K562 (cell line): ENCODE measurements at regions not wholly inside any gene's neighbourhood (a gene's known extent, or its start where the extent isn't known, plus 50 kb on each side); places are given as distances from the start of the nearest gene placed in this dataset.

Experiments used
- ARNT ChIP-seq, 2 experiments: fragments of 450-650 bp; IDR thresholded peaks; 2 replicates each; pipeline ENCODE4 v1.6.1; 2016; ENCODE audit warnings: mild to moderate bottlenecking in 1 of 2
- ELF1 ChIP-seq: fragments of 200-800 bp; sonication (Bioruptor generic); IDR thresholded peaks from 2 replicates; pipeline ENCODE4 v1.6.1; 2016; ENCODE audit warnings: missing genetic modification characterization, missing compliant biosample characterization
- FOXA1 ChIP-seq: fragments of 450-650 bp; IDR thresholded peaks from 2 replicates; pipeline ENCODE4 v1.6.1; 2016; ENCODE audit warnings: mild to moderate bottlenecking, borderline replicate concordance
- MNT ChIP-seq, 2 experiments: fragments of 450-650 bp; conservative IDR thresholded peaks; 2 replicates each; pipeline ENCODE4 v1.6.1; 2017; ENCODE audit warnings: mild to moderate bottlenecking in 2 of 2, moderate library complexity in 2 of 2
- NELFE ChIP-seq: IDR thresholded peaks from 2 replicates; pipeline ENCODE4 v1.6.1; 2011; ENCODE audit warnings: mild to moderate bottlenecking; ENCODE audit not compliant: insufficient read depth, insufficient read length
- PPARD ChIP-seq: fragments of 250-450 bp; sonication (Bioruptor Pico); IDR thresholded peaks from 2 replicates; pipeline ENCODE4 v1.8.0; 2022; ENCODE audit warnings: inconsistent platforms, mild to moderate bottlenecking, moderate library complexity
- ZNF592 ChIP-seq: fragments of 450-650 bp; IDR thresholded peaks from 2 replicates; pipeline ENCODE4 v1.6.1; 2017; ENCODE audit warnings: antibody characterized with exemption, mild to moderate bottlenecking
- ZNF76 ChIP-seq: fragments of 250-450 bp; sonication (Bioruptor Pico); IDR thresholded peaks from 2 replicates; pipeline ENCODE4 v1.4.0; 2020; ENCODE audit warnings: mild to moderate bottlenecking, moderate library complexity, borderline replicate concordance
- ZNF79 ChIP-seq: fragments of 250-450 bp; sonication (Bioruptor Pico); IDR thresholded peaks from 2 replicates; pipeline ENCODE4 v1.4.0; 2020; ENCODE audit warnings: low read depth, mild to moderate bottlenecking, moderate library complexity
- TF ChIP-seq, protein P1 (sequence below), 2 experiments: fragments of 450-650 bp; IDR thresholded peaks; 2 replicates each; pipeline ENCODE4 v1.6.1; 2016; ENCODE audit warnings: mild to moderate bottlenecking in 2 of 2, borderline replicate concordance in 1 of 2, low read depth in 1 of 2, moderate library complexity in 1 of 2
- TF ChIP-seq, protein P2 (sequence below): fragments of 250-450 bp; sonication (Bioruptor Pico); IDR thresholded peaks from 2 replicates; pipeline ENCODE4 v1.4.0; 2020; ENCODE audit warnings: mild to moderate bottlenecking, moderate library complexity

GRCh38 chr4:55742655-55743202 is 76.9 kb upstream of the EXOC1L start (continued):
- TF ChIP-seq, protein P1, sequence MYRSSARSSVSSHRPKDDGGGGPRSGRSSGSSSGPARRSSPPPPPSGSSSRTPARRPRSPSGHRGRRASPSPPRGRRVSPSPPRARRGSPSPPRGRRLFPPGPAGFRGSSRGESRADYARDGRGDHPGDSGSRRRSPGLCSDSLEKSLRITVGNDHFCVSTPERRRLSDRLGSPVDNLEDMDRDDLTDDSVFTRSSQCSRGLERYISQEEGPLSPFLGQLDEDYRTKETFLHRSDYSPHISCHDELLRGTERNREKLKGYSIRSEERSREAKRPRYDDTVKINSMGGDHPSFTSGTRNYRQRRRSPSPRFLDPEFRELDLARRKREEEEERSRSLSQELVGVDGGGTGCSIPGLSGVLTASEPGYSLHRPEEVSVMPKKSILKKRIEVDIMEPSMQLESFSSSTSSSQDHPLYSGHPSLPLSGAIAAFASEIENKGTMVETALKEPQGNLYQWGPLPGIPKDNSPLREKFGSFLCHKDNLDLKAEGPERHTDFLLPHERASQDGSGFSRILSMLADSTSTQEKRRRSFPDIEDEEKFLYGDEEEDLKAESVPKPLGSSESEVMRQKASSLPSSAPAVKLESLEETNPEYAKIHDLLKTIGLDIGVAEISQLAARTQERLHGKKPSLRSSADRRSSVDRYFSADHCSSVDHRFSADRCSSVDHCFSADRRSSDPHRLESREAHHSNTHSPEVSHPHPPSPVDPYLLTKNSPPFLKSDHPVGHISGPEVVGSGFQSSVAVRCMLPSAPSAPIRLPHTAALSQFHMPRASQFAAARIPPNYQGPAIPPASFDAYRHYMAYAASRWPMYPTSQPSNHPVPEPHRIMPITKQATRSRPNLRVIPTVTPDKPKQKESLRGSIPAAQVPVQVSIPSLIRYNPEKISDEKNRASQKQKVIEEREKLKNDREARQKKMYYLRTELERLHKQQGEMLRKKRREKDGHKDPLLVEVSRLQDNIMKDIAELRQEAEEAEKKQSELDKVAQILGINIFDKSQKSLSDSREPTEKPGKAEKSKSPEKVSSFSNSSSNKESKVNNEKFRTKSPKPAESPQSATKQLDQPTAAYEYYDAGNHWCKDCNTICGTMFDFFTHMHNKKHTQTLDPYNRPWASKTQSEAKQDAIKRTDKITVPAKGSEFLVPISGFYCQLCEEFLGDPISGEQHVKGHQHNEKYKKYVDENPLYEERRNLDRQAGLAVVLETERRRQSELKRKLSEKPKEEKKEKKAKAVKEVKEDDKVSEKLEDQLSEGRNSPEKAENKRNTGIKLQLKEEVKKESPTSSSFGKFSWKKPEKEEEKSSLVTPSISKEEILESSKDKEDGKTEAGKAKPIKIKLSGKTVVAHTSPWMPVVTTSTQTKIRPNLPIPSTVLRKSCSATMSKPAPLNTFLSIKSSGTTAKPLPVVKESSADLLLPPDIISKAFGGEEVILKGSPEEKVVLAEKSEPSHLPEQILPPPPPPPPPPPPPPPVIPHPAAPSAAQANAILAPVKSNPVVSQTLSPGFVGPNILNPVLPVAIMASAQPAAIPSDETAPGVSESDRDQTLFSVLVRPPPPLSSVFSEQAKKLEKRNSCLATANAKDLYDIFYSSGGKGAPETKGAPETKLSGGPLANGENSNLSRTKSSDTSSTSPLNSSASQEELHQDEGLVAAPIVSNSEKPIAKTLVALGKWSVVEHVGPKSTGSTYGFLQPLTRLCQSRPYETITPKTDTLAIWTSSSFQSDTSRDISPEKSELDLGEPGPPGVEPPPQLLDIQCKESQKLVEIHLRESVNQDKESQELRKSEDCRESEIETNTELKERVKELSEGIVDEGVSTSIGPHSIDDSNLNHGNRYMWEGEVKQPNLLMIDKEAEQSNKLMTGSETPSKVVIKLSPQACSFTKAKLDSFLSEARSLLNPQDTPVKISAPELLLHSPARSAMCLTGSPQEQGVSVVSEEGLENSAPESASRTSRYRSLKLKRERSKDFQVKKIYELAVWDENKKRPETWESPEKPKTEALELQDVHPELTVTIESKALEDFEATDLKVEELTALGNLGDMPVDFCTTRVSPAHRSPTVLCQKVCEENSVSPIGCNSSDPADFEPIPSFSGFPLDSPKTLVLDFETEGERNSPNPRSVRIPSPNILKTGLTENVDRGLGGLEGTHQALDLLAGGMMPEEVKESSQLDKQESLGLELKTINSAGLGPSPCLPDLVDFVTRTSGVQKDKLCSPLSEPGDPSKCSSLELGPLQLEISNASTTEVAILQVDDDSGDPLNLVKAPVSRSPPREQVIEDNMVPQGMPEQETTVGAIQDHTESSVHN (IDR thresholded peaks at IDR 0.05; ENCODE audit: borderline replicate concordance in 1 of 2, low read depth in 1 of 2): 0 out of 4 replicates have a peak, but pooled peaks of 1 of the 2 experiments have one; percentile 40
- no peak for TF ChIP-seq NELFE
- TF ChIP-seq FOXA1: no peak
- TF ChIP-seq ZNF79 (CRISPR knock-in tag): peak; percentile 91
- TF ChIP-seq ELF1: no peak
- peak; percentile 93; the same call in 1 of the 2 replicates for TF ChIP-seq ZNF76
- TF ChIP-seq ZNF592: peak; percentile 99
- TF ChIP-seq, protein P2, sequence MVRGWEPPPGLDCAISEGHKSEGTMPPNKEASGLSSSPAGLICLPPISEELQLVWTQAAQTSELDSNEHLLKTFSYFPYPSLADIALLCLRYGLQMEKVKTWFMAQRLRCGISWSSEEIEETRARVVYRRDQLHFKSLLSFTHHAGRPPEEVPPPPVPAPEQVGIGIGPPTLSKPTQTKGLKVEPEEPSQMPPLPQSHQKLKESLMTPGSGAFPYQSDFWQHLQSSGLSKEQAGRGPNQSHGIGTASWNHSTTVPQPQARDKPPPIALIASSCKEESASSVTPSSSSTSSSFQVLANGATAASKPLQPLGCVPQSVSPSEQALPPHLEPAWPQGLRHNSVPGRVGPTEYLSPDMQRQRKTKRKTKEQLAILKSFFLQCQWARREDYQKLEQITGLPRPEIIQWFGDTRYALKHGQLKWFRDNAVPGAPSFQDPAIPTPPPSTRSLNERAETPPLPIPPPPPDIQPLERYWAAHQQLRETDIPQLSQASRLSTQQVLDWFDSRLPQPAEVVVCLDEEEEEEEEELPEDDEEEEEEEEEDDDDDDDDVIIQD (CRISPR knock-in tag): peak; percentile 58; the same call in 1 of the 2 replicates
- TF ChIP-seq ARNT (IDR thresholded peaks at IDR 0.05): no peak
- TF ChIP-seq PPARD: no peak
- peak in 1 of 2 experiments; percentile 38; a peak in 1 of 4 replicates for TF ChIP-seq MNT (conservative IDR thresholded peaks at IDR 0.05)
